Mesenteric fat pad (tissue), 1 donor: ENCODE measurements at regions not wholly inside any gene's neighbourhood (a gene's known extent, or its start where the extent isn't known, plus 50 kb on each side); places are given as distances from the start of the nearest gene placed in this dataset.

Source experiments
- DNase-seq: peaks from one replicate; pipeline ENCODE4 v3.0.0-alpha.2; 2020; ENCODE audit warnings: low spot score
- donor health status: DM: yes; HTN: yes; CAD: no.

GRCh38 chr10:33126742-33127141, 168.7 kb upstream of the ITGB1 start:
- DNase-seq: peak; percentile 71

GRCh38 chr10:33125522-33126517, 167.8 kb upstream of the ITGB1 start:
- peak; percentile 43 for DNase-seq

GRCh38 chr10:33125111-33125510, 167.1 kb upstream of the ITGB1 start:
- no peak for DNase-seq

- DNase-seq: no peak
These were observed 165.7 kb upstream of the ITGB1 start for GRCh38 chr10:33123680-33124079.

GRCh38 chr10:33122014-33122809, 164.2 kb upstream of the ITGB1 start:
- DNase-seq: no peak

GRCh38 chr10:33120700-33121099, 162.7 kb upstream of the ITGB1 start:
- DNase-seq: no peak

- no peak for DNase-seq
These were observed 162.2 kb upstream of the ITGB1 start for GRCh38 chr10:33120275-33120674.

GRCh38 chr10:33117816-33118215, 159.8 kb upstream of the ITGB1 start:
- DNase-seq: no peak

GRCh38 chr10:33117230-33117629, 159.2 kb upstream of the ITGB1 start:
- DNase-seq: no peak

GRCh38 chr10:33115738-33116719, 158.0 kb upstream of the ITGB1 start:
- DNase-seq: no peak

- no peak for DNase-seq
These were observed 156.5 kb upstream of the ITGB1 start for GRCh38 chr10:33114451-33114952.

GRCh38 chr10:33113466-33113865, 155.4 kb upstream of the ITGB1 start:
- no peak for DNase-seq

- no peak for DNase-seq
These were observed 154.9 kb upstream of the ITGB1 start for GRCh38 chr10:33112831-33113455.

GRCh38 chr10:33111488-33112051, 153.5 kb upstream of the ITGB1 start:
- no peak for DNase-seq

- DNase-seq: no peak
These were observed 151.9 kb upstream of the ITGB1 start for GRCh38 chr10:33109788-33110469.

- no peak for DNase-seq
These were observed 151.4 kb upstream of the ITGB1 start for GRCh38 chr10:33109384-33109783.

GRCh38 chr10:33107953-33108352, 149.9 kb upstream of the ITGB1 start:
- no peak for DNase-seq

GRCh38 chr10:33106767-33107166, 148.7 kb upstream of the ITGB1 start:
- no peak for DNase-seq

- no peak for DNase-seq
These were observed 145.9 kb upstream of the ITGB1 start for GRCh38 chr10:33103863-33104379.
